ENCODE measurements at regions not wholly inside any gene's neighbourhood (a gene's known extent, or its start where the extent isn't known, plus 50 kb on each side); places are given as distances from the start of the nearest gene placed in this dataset.

- Histone ChIP-seq H3K4me1 (ENCODE audit: insufficient read depth, low read length, severe bottlenecking) (no peaks in the 10 kb centered on the region), H3K79me2 (ENCODE audit: insufficient read depth, low read length) (no peaks in the 10 kb centered on the region), H3K9me3 (ENCODE audit: low read length) (no peaks in the 10 kb centered on the region), H3K27me3 (ENCODE audit: insufficient read depth, low read length) (no peaks in the 10 kb centered on the region), H2AFZ (ENCODE audit: low read length) (no peak overlapping the region), H3K27ac (ENCODE audit: low read depth, low read length, poor library complexity, severe bottlenecking) (no peak overlapping the region), H3K36me3 (ENCODE audit: insufficient read depth, low read length) (no peaks in the 10 kb centered on the region), H3K4me2 (ENCODE audit: low read length) (no peak overlapping the region), H3K9ac (ENCODE audit: low read length) (no peak overlapping the region), H3K9me2 (ENCODE audit: low read depth, low read length) (no peaks in the 10 kb centered on the region), H3F3A (ENCODE audit: insufficient read depth, low read length) (no peaks in the 10 kb centered on the region), H4K20me1 (ENCODE audit: insufficient read depth, low read length) (no peaks in the 10 kb centered on the region), H3K4me3 (ENCODE audit: low read depth, low read length, poor library complexity, severe bottlenecking) (no peak overlapping the region)
- TF ChIP-seq EZH2 (IDR thresholded peaks at IDR 0.05; ENCODE audit: borderline replicate concordance, low read length) (no peak), CTCF (IDR thresholded peaks at IDR 0.05; ENCODE audit: low read length) (no peak)
Measured at GRCh38 chr13:52903320-52903719, 54.9 kb upstream of the PCDH8 start.

GRCh38 chr13:52899206-52899605 lies 50.8 kb upstream of the PCDH8 start:
- Histone ChIP-seq H3K27me3 (ENCODE audit: insufficient read depth, low read length) (no peaks in the 10 kb centered on the region), H3K9ac (ENCODE audit: low read length) (no peak overlapping the region), H3K79me2 (ENCODE audit: insufficient read depth, low read length) (no peaks in the 10 kb centered on the region), H3K4me2 (ENCODE audit: low read length) (no peak overlapping the region), H3F3A (ENCODE audit: insufficient read depth, low read length) (no peaks in the 10 kb centered on the region), H3K36me3 (ENCODE audit: insufficient read depth, low read length) (no peaks in the 10 kb centered on the region), H3K4me1 (ENCODE audit: insufficient read depth, low read length, severe bottlenecking) (no peaks in the 10 kb centered on the region), H4K20me1 (ENCODE audit: insufficient read depth, low read length) (no peaks in the 10 kb centered on the region), H3K27ac (ENCODE audit: low read depth, low read length, poor library complexity, severe bottlenecking) (no peak overlapping the region), H3K9me3 (ENCODE audit: low read length) (no peaks in the 10 kb centered on the region), H2AFZ (ENCODE audit: low read length) (no peak overlapping the region), H3K4me3 (ENCODE audit: low read depth, low read length, poor library complexity, severe bottlenecking) (no peak overlapping the region), H3K9me2 (ENCODE audit: low read depth, low read length) (no peaks in the 10 kb centered on the region)
- TF ChIP-seq EZH2 (IDR thresholded peaks at IDR 0.05; ENCODE audit: borderline replicate concordance, low read length): no peak
- no peak for TF ChIP-seq CTCF (IDR thresholded peaks at IDR 0.05; ENCODE audit: low read length)

Measured in OCI-LY1 (cell line).